ENCODE measurements at regions not wholly inside any gene's neighbourhood (a gene's known extent, or its start where the extent isn't known, plus 50 kb on each side); places are given as distances from the start of the nearest gene placed in this dataset.
"Not testable (repeated sequence)": the region's sequence is repeated elsewhere in the genome, so short reads cannot be mapped to it uniquely, and the experiment has no call there.

DNA sequence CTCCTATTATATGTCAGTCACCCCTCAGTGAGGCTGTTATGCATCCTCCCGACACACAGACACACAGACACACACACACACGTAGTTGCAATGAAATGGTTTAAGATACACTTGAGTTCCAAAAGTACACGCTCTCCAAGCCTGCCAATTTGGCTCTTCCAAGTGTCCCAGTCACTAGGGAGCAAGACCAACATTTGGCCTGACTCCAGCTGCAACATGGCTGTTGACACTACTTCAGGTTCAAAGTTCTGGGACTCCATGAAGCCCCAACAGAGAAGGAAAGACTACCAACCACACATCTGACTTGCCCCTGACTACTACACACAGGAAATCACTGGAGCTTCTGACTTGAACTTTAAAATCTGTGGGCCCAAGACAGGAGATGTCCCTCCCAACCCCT lies 128.1 kb upstream of the KCNJ18 start:
- no peak for TF ChIP-seq ZNF274 (IDR thresholded peaks at IDR 0.05; ENCODE audit: low read depth, low read length)
- H3K4me3 ChIP-seq (ENCODE audit: low read length): no peak overlapping the region

DNA sequence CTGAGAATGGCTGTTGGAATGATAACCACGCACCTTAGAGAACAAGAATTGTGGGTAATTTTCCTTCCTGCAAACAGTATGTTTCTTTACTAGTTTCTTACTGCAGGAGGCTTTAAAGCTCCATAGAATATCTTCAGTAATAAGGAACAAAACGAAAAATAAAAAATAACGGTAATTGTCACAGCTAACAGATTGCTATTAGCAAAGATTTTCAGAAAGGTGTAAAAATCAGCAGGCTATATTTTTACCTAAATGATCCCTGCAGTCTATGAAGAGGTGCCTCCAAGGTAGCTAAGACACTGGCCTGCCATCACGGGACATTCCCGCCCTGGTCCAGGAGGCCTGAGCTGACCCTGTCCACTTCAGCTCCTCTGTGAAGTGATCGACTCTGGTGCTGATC lies 127.6 kb upstream of the KCNJ18 start:
- not testable (repeated sequence) for H3K4me3 ChIP-seq (ENCODE audit: low read length)

DNA sequence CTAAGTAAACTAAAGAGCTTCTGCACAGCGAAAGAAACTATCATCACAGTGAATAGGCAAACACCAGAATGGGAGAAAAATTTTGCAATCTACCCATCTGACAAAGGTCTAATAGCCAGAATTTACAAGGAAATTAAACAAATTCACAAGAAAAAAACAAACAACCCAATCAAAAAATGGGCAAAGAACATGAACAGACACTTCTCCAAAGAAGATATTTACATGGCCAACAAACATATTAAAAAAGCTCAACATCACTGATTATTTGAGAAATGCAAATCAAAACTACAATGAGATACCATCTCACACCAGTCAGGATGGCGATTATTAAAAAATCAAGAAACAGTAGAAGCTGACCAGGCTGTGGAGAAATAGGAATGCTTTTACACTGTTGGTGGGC lies 121.9 kb upstream of the KCNJ18 start:
- H3K4me3 ChIP-seq (ENCODE audit: low read length): not testable (repeated sequence)

DNA sequence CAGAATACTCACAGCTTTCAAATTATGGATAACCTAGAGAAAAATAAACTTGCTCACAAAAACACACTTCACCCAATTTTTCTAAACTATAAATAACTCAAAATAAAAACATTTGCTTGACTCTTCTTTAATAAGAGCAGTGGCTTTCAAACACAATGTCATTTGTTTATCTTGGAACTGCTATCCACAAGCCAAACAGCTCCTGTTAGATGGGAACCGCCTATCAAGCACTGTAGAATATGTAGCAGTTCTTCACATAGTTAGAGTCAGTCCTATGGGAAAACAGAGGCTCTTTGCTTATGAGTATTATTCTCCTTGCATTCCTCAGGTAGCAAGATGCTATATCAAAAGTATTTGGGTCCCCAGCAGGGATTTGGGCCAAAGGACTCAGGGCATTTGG lies 120.2 kb upstream of the KCNJ18 start:
- not testable (repeated sequence) for H3K4me3 ChIP-seq (ENCODE audit: low read length)

DNA sequence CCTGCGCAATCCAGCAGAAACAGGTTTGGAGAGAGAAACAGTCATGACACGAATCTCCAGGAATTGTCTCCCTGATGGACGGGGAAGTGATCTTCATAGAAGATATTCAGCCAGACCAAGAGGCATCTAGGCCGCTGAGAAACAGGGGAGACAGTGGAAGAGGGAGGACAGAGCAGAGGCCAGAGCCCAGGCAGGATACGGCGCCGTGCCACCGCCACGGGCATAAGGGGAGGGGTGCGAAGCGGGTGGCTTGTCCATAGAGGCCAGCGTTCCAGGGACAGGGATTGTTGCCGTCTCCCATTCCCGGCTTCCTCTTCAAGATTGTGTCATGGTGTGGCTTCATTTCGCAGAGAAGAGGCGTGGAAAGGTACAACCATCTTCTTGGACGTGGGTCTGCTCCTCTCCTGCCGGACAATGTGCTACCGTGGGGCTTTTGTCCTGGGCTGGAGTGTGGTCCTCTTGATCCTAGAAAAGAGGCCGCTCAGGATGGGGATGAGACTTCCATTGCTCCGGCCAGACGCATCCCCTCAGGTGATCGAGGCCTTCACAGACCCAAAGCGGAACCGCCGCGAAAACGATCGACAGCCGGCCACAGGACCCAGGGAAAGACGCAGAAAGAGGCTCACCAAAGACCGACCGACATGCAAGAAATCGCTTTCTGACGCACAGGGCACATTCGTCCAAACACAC lies 118.9 kb upstream of the KCNJ18 start:
- H3K4me3 ChIP-seq (ENCODE audit: low read length): not testable (repeated sequence)

DNA sequence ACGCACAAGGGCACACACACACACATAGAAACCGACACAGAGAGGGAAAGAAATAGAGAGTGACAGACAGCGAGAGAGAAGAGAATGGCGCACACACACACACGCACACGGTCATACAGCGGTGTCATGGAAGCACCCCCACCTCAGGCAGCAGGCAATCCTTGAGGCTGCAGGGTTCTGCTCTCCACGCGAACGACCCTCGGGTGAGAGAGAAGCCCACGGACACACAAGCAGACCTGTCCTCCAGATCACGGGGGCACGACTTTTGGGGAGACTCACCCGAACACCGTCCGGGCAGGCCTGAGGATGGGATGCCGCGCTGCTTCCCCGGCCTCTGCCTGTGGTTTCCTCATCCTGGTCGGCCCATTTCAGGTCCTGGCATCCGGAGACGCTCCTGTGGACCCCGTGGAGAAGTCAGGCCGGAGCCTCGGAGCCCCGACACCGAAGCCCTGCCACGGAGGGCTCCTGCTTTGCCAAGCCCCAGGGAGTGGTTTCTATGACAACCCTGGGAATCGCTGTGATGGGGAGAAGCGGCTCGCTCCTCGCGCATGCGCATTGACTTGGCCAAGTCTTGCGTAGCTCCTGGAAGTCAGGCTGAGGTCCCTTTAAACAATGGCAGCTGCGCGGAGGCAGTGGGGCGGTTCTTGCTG lies 118.2 kb upstream of the KCNJ18 start:
- TF ChIP-seq ZNF274 (IDR thresholded peaks at IDR 0.05; ENCODE audit: low read depth, low read length): no peak
- H3K4me3 ChIP-seq (ENCODE audit: low read length): no peak overlapping the region

DNA sequence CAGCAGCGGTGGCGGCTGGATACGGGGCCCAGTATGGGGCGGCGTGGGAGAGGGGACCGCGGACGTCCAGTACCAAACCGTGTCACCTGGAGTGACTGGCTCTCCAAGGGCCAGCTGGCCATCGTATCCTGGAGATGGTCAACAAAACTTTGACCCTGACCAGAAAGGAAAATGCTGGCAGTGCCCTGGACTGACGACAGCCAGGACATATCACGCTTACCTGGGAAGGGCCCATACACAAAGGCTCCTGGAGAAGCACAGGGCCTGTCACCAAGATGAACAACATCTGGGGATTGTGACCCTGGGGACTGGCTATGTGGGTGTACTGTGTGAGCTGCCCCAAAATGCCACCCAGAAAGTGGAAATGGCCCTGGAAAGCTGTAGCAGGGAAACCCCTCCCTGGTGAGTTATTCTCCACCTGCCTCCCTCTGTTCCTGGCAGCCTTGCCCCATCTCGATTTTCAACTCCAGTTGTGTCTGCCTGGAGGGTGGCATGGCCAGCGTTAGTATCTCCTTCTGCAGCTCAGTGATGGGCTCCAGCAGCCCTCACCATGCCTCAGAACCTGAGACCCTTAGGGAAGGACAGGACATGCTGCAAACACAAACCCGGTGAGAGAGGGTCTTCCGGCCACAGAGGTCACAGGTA lies 117.6 kb upstream of the KCNJ18 start:
- not testable (repeated sequence) for H3K4me3 ChIP-seq (ENCODE audit: low read length)

DNA sequence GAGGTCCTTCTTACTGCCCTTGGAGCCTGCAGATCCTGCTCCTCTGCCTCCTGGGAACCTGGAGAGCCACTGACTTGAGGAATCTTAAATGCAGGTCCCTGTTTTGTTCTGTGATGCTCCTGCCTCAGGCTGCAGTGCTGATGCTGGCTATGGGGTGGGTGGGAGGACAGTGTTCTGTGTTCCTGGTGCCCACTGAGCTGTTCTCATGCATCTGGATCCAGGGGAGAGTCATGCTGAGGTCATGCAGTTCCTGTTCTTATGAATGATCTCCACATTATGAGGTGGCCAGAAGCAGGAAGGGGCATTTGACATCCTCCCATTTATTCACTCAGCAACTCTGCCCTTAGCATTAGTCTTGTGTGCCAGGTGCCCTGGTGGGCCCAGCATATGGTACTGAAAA lies 113.5 kb upstream of the KCNJ18 start:
- H3K4me3 ChIP-seq (ENCODE audit: low read length): not testable (repeated sequence)

DNA sequence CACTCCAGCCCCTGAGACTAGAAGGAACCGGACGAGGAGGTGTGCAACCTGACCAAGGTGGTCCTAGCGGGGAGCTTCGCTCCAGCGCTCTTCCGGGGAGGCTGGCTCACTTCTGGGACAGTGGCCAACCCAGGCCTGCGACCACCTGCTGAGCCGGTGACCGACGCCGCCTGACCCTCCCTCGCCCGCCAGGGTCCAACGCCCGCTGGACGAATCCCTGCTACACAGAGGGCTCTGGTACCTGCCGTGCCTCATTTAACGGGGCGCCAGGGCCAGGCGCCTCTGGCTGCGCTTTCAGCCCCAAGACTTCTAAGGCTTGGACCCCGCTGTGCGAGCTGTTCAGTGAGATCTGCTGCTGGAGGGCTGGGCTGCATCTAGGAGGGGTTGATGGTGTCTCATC lies 99.5 kb upstream of the KCNJ18 start:
- H3K4me3 ChIP-seq (ENCODE audit: low read length): no peak overlapping the region
- TF ChIP-seq ZNF274 (IDR thresholded peaks at IDR 0.05; ENCODE audit: low read depth, low read length): no peak

DNA sequence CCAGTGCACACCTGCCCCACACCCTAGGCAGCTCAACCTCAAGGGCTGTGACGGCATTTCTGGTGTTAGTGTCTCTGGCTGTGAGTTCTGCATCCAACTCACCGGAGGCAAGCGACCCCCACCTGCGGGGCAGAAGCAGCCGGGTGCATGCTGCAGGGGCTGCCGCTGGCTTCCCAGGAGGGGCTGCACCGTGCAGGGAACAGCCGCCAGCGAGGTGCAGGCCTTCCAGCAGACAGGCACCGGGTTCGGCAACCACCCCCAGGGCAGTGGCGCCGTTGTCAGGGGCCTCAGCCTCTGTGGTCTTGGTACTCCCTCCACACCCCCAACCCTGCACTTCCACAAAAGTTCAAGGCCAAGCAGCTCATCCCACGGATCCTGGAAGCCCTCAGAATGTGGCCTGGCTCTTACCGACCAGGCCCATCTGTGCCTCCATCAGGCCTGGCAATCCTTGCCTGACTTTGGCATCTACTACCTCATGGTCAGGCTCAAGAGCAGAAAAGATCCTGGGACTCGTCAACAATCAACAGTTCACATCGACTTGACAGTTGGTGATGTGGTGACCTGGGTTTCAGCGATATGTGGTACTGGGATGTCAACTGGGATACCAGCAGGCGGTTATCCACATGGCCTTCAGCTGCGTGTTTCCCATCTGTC lies 98.7 kb upstream of the KCNJ18 start:
- H3K4me3 ChIP-seq (ENCODE audit: low read length): not testable (repeated sequence)

DNA sequence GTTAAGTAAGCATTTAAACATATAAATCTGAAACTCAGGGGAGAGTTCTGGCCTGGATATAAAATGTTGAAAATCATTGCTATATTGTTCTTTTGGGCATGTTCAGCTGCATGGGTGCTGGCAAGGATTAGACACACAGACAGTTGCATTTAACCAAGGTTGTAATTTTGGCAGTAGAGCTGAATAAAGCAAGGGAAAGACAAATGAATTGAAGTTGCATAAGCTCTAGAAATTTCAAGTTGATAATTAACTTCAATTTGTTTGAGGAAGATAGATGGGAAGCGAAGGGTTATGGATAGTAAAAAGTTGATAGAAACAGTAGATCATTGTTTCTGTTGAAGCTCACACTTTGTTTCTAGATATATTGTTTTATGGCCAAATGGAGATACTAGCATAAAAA lies 97.2 kb upstream of the KCNJ18 start:
- TF ChIP-seq ZNF274 (IDR thresholded peaks at IDR 0.05; ENCODE audit: low read depth, low read length): no peak
- no peak overlapping the region for H3K4me3 ChIP-seq (ENCODE audit: low read length)

DNA sequence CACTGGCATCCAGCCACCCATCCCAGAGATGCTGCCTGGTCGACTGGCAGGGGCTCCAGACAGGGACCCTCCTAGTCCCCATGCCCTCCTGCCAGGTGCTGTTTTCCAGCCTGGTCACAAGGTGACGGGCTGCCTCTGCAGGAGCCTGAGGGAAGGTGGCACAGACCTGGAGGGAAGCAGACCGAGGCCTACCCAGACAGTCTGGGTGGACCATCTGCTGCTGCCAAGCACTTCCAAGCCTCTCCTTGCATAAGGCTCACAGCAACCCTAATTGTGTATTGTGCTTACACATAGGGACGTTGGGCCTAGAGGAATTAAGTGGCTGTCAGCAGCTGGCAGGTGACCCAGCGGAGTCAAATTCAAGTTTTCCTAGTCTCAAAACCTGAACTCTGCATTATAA lies 90.1 kb upstream of the KCNJ18 start:
- H3K4me3 ChIP-seq (ENCODE audit: low read length): no peak overlapping the region
- TF ChIP-seq ZNF274 (IDR thresholded peaks at IDR 0.05; ENCODE audit: low read depth, low read length): no peak

DNA sequence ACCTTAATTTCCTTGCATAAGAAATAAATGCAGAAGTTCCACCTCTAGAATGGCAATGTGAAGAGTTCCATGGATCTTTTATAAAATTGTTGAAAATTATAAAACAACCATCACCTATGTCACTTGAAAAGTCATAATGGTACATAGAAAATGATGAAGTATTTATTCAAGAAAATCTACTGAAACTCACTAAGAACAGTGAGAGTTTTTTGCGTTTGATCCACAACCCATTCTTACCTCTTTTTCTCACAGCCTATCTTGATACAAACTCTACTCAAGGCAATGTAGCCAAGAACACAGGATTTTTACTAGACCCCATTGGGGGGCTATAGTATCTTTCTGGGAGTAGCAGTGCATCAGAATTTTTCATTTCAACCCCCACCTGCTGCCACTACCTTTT lies 89.0 kb upstream of the KCNJ18 start:
- H3K4me3 ChIP-seq (ENCODE audit: low read length): not testable (repeated sequence)

DNA sequence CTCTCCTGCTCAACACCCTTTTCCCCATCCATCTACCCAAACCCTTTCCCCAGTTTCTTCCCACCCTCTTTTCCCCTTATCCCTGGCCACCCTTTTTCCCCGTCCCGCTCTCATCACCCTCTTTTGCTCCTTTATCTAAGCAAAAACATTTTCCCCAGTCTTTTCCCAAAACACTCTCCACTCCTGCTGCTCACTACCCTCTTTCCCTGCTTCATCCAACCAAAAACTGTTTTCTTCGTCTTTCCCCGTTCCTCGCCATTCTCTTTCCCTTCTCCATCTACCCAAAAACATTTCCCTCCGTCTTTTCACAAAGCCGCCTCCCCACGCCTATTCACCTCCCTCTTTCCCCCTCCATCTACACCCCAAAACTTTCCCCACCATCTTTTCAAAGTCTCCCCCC lies 80.9 kb upstream of the KCNJ18 start:
- not testable (repeated sequence) for H3K4me3 ChIP-seq (ENCODE audit: low read length)

DNA sequence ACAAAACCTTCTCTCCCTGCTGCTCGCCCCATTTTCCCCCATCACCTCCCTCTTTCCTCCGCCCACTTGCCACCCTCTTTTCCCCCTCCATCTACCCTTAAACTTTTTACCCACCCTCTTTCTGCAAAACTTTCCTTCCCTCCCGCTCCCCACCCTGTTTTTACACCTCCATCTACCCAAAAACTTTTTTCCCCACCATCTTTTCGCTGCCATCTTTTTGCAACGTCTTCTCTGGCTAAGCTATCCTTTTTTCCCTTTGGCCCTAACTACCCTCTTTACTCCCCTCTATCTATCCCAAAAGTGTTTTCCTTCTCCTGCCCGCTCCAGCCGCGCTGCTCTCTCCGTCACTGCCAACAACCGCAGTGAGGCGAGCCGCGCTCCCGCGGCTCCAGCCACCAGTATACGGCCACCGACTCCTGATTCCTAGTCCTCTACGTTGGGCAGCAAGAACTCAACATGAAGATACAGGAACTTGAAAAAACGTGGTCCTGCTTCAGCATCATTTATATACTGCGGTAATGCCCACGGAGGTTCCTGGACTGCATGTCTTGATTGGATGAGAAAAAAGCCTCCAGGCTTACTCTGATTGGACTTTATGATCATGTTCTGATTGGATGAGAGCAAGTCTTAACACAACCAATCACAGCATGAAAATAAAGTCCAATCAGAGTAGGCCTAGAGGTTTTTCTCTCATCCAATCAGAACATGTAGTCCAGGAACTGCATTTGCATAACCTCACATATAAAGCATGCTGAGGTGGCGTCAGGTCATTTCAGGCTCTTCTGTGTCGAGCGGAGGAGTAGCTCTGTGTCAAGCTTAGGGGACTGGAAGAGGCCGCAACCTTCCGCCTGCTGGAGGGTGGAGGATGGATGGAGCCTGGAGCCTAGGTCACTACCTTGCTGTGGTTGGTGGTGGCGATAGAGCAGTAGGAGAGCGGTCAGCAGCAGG lies 79.9 kb upstream of the KCNJ18 start:
- not testable (repeated sequence) for H3K4me3 ChIP-seq (ENCODE audit: low read length)
